ENCODE measurements at regions not wholly inside any gene's neighbourhood (a gene's known extent, or its start where the extent isn't known, plus 50 kb on each side); places are given as distances from the start of the nearest gene placed in this dataset.
"Not testable (repeated sequence)": the region's sequence is repeated elsewhere in the genome, so short reads cannot be mapped to it uniquely, and the experiment has no call there.

DNA sequence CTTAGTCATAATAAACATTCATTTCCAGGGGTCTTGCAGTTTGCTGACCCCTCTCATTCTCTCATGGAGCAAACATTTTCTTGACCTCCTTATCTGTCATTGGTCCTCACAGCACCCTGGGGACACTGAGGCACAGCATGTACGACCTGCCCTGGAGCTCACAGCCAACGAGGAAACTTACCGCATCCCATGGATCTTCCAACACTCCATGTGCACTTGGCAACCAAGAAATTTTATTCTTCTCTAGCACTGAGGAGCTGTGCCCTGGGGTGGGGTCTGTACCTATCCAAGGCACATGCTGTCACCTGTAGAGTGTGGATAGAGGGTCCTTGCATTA lies 69.4 kb upstream of the IGLL5 start:
- H3K4me1 Mint-ChIP-seq: peaks cover 95 to 98% of the 10 kb centered on the region in 2 donors
- peak overlapping the region; percentile 90 to 99 (median 96) for H3K27ac Mint-ChIP-seq
- H3K4me3 Mint-ChIP-seq: peak overlapping the region; percentile 82 to 88 (median 84)
- peaks cover 0 to 3% (median 0%) of the 10 kb centered on the region in 6 donors for H3K9me3 Mint-ChIP-seq
- no peak for DNase-seq
- H3K27me3 Mint-ChIP-seq (ENCODE audit: low read depth in 3 of 3): peaks cover 3 to 10% (median 4%) of the 10 kb centered on the region in 3 donors
- H3K36me3 Mint-ChIP-seq: peaks cover 0 to 16% (median 0%) of the 10 kb centered on the region in 3 donors

DNA sequence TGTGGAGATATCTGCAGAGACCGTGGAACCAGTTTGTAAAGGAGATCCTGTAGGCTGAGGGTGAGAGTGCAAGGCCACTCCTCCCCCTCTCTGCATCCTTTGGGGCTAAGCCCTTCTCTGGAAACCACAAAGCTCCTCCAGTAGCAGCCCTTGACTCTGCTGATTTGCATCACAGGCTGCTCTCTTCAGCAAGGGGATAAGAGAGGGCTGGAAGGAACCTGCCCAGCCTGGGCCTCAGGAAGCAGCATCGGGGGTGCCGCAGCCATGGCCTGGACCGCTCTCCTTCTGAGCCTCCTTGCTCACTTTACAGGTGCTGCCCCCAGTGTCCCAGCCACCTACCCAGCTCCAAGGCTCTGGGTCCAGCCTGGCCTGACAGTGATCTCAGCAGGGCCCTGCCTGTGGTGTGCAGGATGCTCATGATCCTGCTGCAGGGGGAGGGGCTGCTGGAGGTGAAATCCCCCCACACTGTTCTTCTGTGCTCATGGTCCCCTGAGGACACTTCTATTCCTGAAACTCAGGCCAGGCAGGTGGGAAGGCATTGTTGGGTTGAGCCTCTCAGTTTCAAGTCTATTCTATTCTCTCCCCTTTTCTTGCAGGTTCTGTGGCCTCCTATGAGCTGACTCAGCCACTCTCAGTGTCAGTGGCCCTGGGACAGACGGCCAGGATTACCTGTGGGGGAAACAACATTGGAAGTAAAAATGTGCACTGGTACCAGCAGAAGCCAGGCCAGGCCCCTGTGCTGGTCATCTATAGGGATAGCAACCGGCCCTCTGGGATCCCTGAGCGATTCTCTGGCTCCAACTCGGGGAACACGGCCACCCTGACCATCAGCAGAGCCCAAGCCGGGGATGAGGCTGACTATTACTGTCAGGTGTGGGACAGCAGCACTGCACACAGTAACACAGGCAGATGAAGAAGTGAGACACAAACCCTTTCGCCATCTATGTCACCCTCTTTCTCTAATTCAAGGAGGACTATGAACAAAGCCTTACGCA lies 68.5 kb upstream of the IGLL5 start:
- Mint-ChIP-seq H3K4me1 (peaks cover 97 to 99% of the 10 kb centered on the region in 2 donors), H3K27me3 (ENCODE audit: low read depth in 3 of 3) (peaks cover 3 to 10% (median 4%) of the 10 kb centered on the region in 3 donors), H3K9me3 (no peaks in the 10 kb centered on the region), H3K4me3 (peak overlapping the region; percentile 82 to 88 (median 84)), H3K27ac (peak overlapping the region; percentile 90 to 99 (median 96)), H3K36me3 (peaks cover 0 to 16% (median 0%) of the 10 kb centered on the region in 3 donors)
- DNase-seq: peak; percentile 52 to 68 (median 64)

DNA sequence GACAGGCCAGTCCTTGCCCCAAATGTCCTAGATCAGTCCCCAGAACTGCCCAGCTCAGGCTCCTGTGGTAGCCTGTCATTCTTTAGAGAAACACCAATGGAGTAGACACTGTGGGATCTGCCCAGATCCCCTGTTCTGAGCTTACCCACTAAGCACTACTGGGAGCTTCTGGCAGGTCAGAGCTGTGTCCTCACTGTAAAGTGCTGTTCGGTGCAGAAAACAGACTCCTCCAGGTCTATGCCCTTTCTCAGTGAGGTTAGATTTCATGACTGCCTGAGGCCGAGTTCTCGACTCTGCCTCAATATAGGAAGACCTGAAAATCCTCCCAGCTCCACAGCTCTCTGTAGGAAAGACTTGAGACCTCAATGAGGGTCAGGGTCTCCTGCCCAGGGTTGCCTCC lies 67.5 kb upstream of the IGLL5 start:
- Mint-ChIP-seq H3K9me3 (no peaks in the 10 kb centered on the region), H3K36me3 (peaks cover 2 to 16% (median 5%) of the 10 kb centered on the region in 3 donors), H3K27ac (peak overlapping the region; percentile 90 to 99 (median 96)), H3K4me3 (peak overlapping the region; percentile 82 to 88 (median 84)), H3K4me1 (peaks cover 94 to 99% of the 10 kb centered on the region in 2 donors), H3K27me3 (ENCODE audit: low read depth in 3 of 3) (peaks cover 3 to 10% (median 4%) of the 10 kb centered on the region in 3 donors)
- no peak for DNase-seq

DNA sequence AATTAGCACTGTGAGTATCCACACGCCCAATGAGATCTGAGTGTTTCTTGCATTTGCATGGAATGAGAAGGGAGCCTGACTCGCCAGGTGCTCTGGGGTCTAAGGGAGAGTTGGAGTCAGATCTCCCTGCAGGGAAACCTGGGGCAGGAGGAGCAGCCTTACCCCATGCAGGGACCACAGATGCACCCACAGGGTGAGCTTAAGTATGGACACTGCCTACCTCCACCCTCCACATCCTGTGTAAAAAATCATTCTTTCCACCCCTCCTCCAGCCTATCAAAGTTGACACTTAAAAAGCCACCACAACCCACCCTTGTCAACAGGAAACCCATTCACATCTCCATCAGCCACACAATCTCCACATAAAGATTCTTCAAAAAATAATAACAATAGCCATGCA lies 67.0 kb upstream of the IGLL5 start:
- H3K9me3 Mint-ChIP-seq: no peaks in the 10 kb centered on the region
- H3K27ac Mint-ChIP-seq: peak overlapping the region; percentile 90 to 99 (median 96)
- DNase-seq: peak; percentile 83 to 85 (median 84)
- H3K4me1 Mint-ChIP-seq: peaks cover 94 to 99% of the 10 kb centered on the region in 2 donors
- peaks cover 7 to 16% (median 10%) of the 10 kb centered on the region in 3 donors for H3K36me3 Mint-ChIP-seq
- H3K4me3 Mint-ChIP-seq: peak overlapping the region; percentile 82 to 88 (median 84)
- H3K27me3 Mint-ChIP-seq (ENCODE audit: low read depth in 3 of 3): peaks cover 3 to 10% (median 4%) of the 10 kb centered on the region in 3 donors

DNA sequence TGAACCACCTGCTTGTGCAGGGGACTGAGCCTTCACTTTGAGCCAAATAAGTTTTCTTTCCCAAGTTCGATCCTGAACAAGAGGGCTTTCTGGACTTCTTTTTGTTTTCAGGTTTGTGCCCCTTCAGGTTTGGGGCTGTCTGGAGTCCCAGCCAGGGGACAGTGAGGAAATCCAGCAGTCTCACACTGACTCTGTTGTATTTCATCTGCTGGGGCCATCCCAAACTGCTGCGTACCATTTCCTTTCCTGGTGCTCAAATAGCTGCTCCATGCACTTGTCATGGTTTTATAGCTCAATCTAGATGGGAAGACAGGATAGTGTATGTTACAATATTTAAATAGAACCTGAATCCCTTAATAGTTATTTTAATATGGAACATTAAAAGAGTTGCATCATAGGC lies 66.3 kb upstream of the IGLL5 start:
- no peak for DNase-seq
- Mint-ChIP-seq H3K9me3 (no peaks in the 10 kb centered on the region), H3K4me3 (peak overlapping the region; percentile 69 to 88 (median 82)), H3K27ac (peak overlapping the region; percentile 90 to 99 (median 98)), H3K4me1 (peaks cover 94 to 99% of the 10 kb centered on the region in 2 donors), H3K36me3 (peaks cover 9 to 17% (median 16%) of the 10 kb centered on the region in 3 donors), H3K27me3 (ENCODE audit: low read depth in 3 of 3) (peaks cover 3 to 10% (median 4%) of the 10 kb centered on the region in 3 donors)

DNA sequence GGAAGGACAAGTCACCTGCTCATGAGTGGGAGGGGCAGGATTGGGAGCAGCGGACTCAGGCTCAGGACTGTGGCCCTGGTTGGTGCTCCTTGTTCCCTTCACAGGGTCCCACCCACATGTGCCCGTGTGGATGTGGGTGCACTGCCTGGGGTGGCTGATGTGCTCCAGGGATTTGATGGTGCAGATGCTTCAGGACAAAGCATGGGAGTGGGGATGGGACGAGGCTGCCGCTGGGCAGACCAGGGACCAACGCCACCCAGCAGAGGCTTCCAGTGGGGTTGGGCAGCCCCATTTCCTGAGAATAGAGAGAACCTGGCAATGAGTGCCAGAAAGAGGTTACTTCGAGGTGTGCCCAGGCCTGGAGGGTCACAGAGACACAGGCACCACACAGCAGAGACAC lies 65.5 kb upstream of the IGLL5 start:
- peaks cover 92 to 98% of the 10 kb centered on the region in 2 donors for H3K4me1 Mint-ChIP-seq
- DNase-seq: no peak
- H3K27me3 Mint-ChIP-seq (ENCODE audit: low read depth in 3 of 3): peaks cover 3 to 10% (median 4%) of the 10 kb centered on the region in 3 donors
- H3K27ac Mint-ChIP-seq: peak overlapping the region; percentile 90 to 99 (median 98)
- H3K9me3 Mint-ChIP-seq: no peaks in the 10 kb centered on the region
- peak overlapping the region; percentile 58 to 84 (median 72) for H3K4me3 Mint-ChIP-seq
- peaks cover 9 to 21% (median 16%) of the 10 kb centered on the region in 3 donors for H3K36me3 Mint-ChIP-seq

DNA sequence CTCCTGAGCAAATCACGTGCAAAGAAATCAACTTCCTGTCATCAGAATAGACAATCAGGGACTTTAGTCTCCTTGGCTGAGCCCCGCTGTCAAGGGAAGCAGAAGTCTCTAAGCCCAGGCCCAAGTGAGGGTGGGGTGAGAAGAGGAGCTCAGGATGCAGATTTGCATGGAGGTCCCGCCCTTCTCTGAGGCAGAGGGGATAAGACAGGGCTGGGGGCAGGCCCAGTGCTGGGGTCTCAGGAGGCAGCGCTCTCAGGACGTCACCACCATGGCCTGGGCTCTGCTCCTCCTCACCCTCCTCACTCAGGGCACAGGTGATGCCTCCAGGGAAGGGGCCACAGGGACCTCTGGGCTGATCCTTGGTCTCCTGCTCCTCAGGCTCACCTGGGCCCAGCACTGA lies 65.1 kb upstream of the IGLL5 start:
- Mint-ChIP-seq H3K4me1 (peaks cover 92 to 94% of the 10 kb centered on the region in 2 donors), H3K36me3 (peaks cover 13 to 25% (median 16%) of the 10 kb centered on the region in 3 donors), H3K27ac (peak overlapping the region; percentile 90 to 99 (median 98)), H3K4me3 (peak overlapping the region; percentile 21 to 82 (median 58))
- DNase-seq; H3K9me3 Mint-ChIP-seq; H3K27me3 Mint-ChIP-seq (ENCODE audit: low read depth in 3 of 3): not testable (repeated sequence)

DNA sequence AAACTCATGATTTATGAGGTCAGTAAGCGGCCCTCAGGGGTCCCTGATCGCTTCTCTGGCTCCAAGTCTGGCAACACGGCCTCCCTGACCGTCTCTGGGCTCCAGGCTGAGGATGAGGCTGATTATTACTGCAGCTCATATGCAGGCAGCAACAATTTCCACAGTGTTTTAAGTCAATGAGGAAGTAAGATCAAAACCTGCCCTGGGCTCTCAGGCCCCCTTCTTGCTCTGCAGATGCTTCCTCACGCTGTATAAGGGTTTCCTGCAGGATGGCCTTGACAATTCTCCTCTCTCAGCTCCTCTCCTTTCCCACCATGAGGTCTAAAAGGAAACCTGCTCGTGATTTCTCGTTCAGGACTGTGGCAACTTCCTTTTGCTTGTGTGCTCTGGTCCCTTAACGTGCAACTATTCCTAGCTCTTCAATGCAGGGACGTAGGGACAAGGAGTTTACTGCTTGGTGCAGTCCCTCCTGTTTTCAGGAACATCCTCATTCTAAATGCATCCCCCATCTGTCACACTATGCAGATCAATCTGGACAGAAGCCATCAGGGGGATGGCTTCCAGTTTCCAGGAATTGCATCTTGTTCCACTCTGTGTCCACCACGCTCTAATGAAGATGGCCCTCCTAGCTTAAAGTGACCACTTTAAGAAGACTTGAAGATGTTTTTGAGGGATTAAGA lies 64.3 kb upstream of the IGLL5 start:
- Mint-ChIP-seq H3K4me3 (peak overlapping the region; percentile 47 to 72 (median 58)), H3K27me3 (ENCODE audit: low read depth in 3 of 3) (peaks cover 3 to 10% (median 4%) of the 10 kb centered on the region in 3 donors), H3K4me1 (peaks cover 85 to 86% of the 10 kb centered on the region in 2 donors), H3K27ac (peak overlapping the region; percentile 89 to 99 (median 94)), H3K9me3 (no peaks in the 10 kb centered on the region), H3K36me3 (peaks cover 11 to 25% (median 13%) of the 10 kb centered on the region in 3 donors)
- DNase-seq: no peak

DNA sequence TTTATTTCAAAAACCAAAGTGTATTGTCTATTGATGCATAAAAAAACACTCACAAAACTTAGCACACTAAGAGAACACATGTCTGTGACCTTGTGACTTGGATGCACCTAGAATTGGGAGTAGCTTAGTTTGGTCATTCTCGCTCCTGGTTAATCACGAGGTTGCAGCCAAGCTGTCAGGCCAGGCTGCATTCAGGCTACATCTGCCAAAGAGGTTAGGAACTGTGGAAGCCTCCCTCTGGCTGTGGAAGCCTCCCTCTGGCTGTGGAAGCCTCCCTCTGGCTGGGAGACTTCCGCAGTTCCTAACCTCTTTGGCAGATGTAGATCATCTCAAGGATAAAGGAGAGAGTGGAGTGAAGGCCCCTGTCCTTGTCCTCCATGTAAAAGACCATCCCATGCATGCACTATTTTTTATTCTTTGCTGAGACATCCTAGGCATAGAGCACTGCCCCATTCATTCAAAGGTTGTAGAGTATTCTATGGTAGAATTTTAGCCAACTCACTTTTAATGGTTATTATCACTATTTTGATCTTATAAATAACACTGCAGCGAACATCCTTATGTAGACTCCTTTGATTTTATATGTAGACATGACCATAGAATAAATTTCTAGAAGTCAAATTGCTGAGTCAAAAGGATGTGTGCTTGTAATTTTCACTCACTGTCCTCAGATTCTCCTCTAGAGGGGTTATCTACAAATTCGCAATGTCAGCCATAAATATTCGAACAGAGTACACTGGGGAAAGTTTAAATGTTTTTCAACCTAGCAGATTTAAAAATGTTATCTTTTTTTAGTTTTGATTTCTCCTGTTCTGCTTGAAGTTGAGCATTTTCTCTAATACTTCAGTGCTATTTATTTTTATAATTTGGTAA lies 63.0 kb upstream of the IGLL5 start:
- Mint-ChIP-seq H3K4me1 (peaks cover 72 to 73% of the 10 kb centered on the region in 2 donors), H3K27me3 (ENCODE audit: low read depth in 3 of 3) (peaks cover 3 to 8% (median 4%) of the 10 kb centered on the region in 3 donors), H3K4me3 (peak overlapping the region in 4 of 5 donors; percentile 2 to 58 (median 40)), H3K36me3 (peaks cover 4 to 25% (median 13%) of the 10 kb centered on the region in 3 donors), H3K9me3 (no peaks in the 10 kb centered on the region), H3K27ac (peak overlapping the region in 5 of 6 donors; percentile 17 to 67 (median 51))
- DNase-seq: no peak

DNA sequence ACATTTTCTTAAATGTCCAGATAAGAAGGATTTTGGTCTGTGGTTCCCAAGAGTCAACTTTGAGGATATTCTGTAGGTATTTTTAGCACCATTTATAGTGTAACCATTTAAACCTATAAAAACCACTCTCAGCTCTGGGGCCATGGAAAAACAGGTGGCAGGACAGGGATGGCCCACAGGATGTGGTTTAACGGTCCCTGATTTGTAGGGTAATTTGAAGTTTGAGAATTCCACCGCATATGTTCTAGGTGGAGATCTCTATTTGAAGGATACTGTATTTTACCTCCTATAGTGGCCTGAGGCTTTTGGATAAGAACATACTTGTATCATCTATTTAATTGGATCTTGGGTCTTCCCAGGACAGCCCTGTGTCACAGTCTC lies 62.4 kb upstream of the IGLL5 start:
- peaks cover 3 to 8% (median 4%) of the 10 kb centered on the region in 3 donors for H3K27me3 Mint-ChIP-seq (ENCODE audit: low read depth in 3 of 3)
- peaks cover 8 to 29% (median 13%) of the 10 kb centered on the region in 3 donors for H3K36me3 Mint-ChIP-seq
- H3K4me1 Mint-ChIP-seq: peaks cover 65 to 67% of the 10 kb centered on the region in 2 donors
- no peaks in the 10 kb centered on the region for H3K9me3 Mint-ChIP-seq
- H3K27ac Mint-ChIP-seq: peak overlapping the region in 1 of 6 donors; percentile 10
- H3K4me3 Mint-ChIP-seq: peak overlapping the region in 4 of 5 donors; percentile 33 to 58 (median 40)
- no peak for DNase-seq

DNA sequence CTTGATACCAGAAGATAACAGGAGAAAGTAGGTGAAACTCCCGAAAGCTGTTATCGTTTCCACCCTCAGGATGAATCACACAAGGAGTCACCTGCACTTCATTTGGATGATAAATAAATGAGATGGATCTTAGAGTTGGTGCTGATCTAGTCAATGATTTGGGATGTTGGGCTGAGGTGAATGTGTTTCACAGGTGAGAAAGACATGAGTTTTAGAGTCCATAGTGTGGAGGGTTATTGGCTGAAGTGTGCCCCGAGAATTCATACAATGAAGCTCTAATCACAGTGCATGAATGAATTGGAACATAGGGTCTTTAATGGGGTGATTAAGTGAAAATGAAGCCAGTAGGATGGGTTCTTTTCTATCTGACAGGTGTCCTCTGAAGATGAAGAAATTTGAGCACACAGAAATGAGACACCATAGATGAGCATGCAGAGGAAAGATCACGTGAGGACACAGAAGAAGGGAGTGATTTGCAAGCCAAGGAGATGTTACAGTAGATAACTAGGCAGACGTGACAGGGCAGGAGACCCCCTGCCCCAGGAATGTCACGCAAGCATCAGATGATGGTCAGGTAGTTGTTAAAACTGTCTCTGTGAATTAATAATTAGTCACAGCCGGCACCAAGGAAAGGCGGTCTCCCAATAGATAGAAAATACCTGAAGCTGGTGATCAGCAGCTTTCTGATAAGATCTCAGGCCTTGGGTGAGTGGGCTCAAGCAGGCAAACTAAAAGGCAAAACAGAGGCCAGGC lies 60.3 kb upstream of the IGLL5 start:
- Mint-ChIP-seq H3K4me3 (no peak overlapping the region), H3K9me3 (peaks cover 4 to 13% (median 6%) of the 10 kb centered on the region in 6 donors), H3K36me3 (peaks cover 12 to 30% (median 13%) of the 10 kb centered on the region in 3 donors), H3K27ac (peak overlapping the region in 3 of 6 donors; percentile 19 to 65 (median 33)), H3K27me3 (ENCODE audit: low read depth in 3 of 3) (peaks cover 0 to 3% (median 0%) of the 10 kb centered on the region in 3 donors), H3K4me1 (peaks cover 45% of the 10 kb centered on the region in 2 donors)
- DNase-seq: no peak

DNA sequence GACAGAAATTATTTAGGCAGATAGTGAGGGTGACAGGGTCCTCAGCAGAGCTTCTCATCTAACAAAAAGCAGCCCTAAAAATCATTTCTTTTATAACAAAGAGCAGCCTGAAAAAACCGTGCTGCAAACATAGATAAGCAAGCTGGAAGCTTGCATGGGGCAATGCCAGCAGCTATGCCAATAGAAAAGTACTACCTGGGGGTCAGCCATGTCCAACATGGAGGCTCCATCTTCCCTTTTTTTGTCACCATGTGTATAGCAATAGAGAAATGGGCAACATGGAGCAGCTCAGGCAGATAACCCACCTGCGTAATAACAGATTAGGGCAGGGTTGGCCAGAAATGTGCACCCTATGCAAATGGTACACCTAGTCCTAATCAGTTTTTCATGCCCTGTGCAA lies 57.4 kb upstream of the IGLL5 start:
- Mint-ChIP-seq H3K27me3 (ENCODE audit: low read depth in 3 of 3) (peaks cover 0 to 2% (median 0%) of the 10 kb centered on the region in 3 donors), H3K9me3 (peaks cover 4 to 13% (median 6%) of the 10 kb centered on the region in 6 donors), H3K4me3 (no peak overlapping the region), H3K27ac (no peak overlapping the region), H3K36me3 (peaks cover 10 to 27% (median 12%) of the 10 kb centered on the region in 3 donors), H3K4me1 (peaks cover 23 to 33% of the 10 kb centered on the region in 2 donors)
- DNase-seq: no peak

All from immature natural killer cell (primary cell).